H1 (cell line): ENCODE measurements at regions not wholly inside any gene's neighbourhood (a gene's known extent, or its start where the extent isn't known, plus 50 kb on each side); places are given as distances from the start of the nearest gene placed in this dataset.

Experiments used
- CHD2 ChIP-seq: IDR thresholded peaks from 2 replicates; pipeline ENCODE4 v1.6.1; 2012; ENCODE audit warnings: low read length, improper control_type of control experiment
- CREB1 ChIP-seq: IDR thresholded peaks from 2 replicates; pipeline ENCODE4 v1.6.1; 2012; ENCODE audit warnings: inconsistent platforms
- KDM5A ChIP-seq: fragments of 200-600 bp; IDR thresholded peaks from 2 replicates; pipeline ENCODE4 v1.7.1; 2012; ENCODE audit warnings: mild to moderate bottlenecking, low read length, inconsistent platforms, mixed read lengths
- MAFK ChIP-seq: IDR thresholded peaks from 2 replicates; pipeline ENCODE4 v1.6.1; 2012; ENCODE audit warnings: low read depth, mild to moderate bottlenecking, improper control_type of control experiment, low read length
- PHF8 ChIP-seq: fragments of 200-600 bp; sonication (generic); conservative IDR thresholded peaks from 2 replicates; pipeline ENCODE4 v1.7.1; 2012; ENCODE audit warnings: low read depth, mild to moderate bottlenecking, inconsistent platforms, low read length, moderate library complexity
- RBBP5 ChIP-seq: IDR thresholded peaks from 2 replicates; pipeline ENCODE4 v1.7.1; 2012; ENCODE audit warnings: low read depth, mild to moderate bottlenecking, inconsistent platforms, low read length, moderate library complexity, borderline replicate concordance
- TAF7 ChIP-seq: optimal IDR thresholded peaks from 2 replicates; pipeline ENCODE3; 2011; ENCODE audit warnings: low read depth, mild to moderate bottlenecking, inconsistent platforms, low read length, moderate library complexity, borderline replicate concordance

DNA sequence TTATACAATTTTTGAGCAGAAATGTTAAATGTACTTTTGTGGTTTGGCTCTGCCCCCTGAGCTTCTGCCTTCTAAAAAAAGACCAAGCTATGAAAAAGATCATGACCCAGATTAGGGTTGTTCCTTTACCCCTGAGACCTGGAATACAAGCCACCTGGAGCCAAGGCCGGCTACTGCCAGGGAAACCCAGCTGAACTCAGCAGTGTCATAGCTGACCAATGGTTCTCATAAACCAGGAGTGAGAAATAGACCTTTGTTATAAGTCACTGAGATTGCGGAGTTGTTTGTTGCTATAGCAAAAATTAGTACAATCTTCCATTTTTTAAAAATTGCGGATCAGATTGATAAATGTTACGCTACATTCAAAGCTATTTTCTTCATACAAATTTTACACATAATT, 1261.7 kb downstream of the ROBO1 start (continued):
- no peak for TF ChIP-seq TAF7
- TF ChIP-seq KDM5A = no peak
- no peak for TF ChIP-seq CREB1
- no peak for TF ChIP-seq RBBP5
- no peak for TF ChIP-seq PHF8
- TF ChIP-seq MAFK = no peak
- TF ChIP-seq CHD2 = no peak
